GM19043 (cell line): ENCODE measurements at regions not wholly inside any gene's neighbourhood (a gene's known extent, or its start where the extent isn't known, plus 50 kb on each side); places are given as distances from the start of the nearest gene placed in this dataset.
"Not testable (repeated sequence)": the region's sequence is repeated elsewhere in the genome, so short reads cannot be mapped to it uniquely, and the experiment has no call there.

Experiments used
- ATAC-seq: cut with Tn5 transposase; IDR thresholded peaks from one replicate; pipeline ENCODE4 v1.9.1; 2021; ENCODE audit warnings: low read depth; ENCODE audit not compliant: unreplicated experiment

GRCh38 chr16:52312716-52313115 is 234.2 kb downstream of the TOX3 start:
- no peak for ATAC-seq

- no peak for ATAC-seq
Observed at GRCh38 chr16:52309446-52310416, 237.2 kb downstream of the TOX3 start.

- ATAC-seq: no peak
Observed at GRCh38 chr16:52308051-52308450, 238.9 kb downstream of the TOX3 start.

DNA sequence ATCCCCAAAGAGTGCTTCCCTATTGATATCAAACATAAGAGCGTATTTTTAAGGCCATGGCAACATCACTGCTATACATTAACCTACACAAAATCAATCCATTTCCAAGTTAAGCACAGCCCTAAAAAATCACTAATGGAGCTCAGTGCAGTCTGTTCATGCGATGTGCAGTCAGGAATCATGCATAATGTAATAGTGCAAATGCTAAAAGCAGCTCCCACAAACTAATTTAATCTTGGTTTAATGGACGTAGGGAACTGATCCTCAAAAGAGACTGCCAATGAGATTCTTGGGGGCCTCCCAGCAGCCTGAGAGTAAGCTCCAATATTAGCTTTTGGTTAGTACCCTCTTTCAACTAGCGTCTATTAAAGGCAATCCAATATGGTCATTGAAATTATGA is 245.9 kb downstream of the TOX3 start:
- ATAC-seq: no peak

DNA sequence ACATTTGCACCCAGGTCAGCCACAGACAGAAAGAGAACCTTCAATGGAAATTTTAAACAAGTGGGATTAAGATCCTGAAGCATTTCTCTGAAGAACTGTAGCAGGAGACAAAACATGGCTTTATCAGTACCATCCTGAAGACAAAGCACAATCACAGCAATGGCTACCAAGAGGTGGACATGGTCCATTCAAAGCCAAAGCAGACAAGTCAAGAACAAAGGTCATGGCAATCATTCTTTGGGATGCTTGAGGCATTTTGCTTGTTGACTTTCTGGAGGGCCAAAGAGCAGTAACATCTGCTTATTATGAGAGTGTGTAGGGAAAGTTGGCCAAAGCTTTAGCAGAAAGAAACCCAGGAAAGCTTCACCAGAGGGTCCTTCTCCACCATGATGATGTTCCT is 248.2 kb downstream of the TOX3 start:
- ATAC-seq: no peak

DNA sequence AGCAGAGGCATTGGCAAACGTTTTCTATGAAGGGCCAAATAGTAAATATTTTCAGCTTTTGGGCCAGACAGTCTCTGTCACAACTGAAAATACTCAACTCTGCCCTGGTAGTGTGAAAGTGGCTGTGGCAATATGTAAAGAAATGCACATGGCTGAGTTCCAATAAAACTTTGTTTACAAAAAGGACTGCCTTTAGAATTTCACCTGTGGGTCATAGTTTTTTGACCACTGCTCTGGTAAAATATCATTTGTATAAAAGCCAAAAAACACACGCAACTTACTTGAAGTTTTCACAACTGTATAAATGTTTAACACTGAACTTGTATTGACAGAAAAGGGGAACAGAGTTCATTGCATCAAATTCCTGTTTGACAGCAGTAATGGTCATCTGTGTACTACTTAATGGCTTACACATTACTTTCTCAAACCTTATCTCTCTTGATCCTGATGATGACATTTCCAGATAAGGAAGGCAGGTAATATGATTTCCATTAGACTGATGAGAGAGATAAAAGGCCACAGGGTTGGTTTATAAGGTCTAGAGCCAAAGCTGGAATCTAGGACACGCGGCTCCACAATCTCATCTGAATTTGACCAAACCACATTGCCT is 250.1 kb downstream of the TOX3 start:
- not testable (repeated sequence) for ATAC-seq

GRCh38 chr16:52296076-52296475 is 250.9 kb downstream of the TOX3 start:
- no peak for ATAC-seq

DNA sequence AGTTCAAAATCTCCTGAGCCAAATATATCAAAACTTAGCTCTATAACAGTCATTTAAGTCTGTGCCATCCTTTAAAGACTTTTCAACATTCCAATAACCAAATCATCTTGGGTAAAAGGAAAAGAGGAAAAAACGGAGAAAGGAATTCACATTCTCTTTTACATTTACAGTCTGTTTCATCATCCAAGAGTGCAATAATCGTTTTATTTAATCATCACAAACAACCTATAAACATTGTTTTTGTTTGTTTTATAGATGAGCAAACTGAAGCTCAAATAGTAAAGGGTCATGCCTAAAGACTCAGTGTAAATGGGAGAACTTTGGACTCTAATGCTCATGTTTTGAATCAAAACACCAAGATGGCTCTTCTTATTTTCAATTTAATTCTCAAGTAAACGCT is 252.3 kb downstream of the TOX3 start:
- no peak for ATAC-seq

- no peak for ATAC-seq
Observed at GRCh38 chr16:52293204-52293603, 253.7 kb downstream of the TOX3 start.

- no peak for ATAC-seq
Observed at GRCh38 chr16:52283584-52284375, 263.2 kb downstream of the TOX3 start.

GRCh38 chr16:52283018-52283417 is 263.9 kb downstream of the TOX3 start:
- ATAC-seq: no peak

GRCh38 chr16:52280086-52280485 is 266.9 kb downstream of the TOX3 start:
- no peak for ATAC-seq

DNA sequence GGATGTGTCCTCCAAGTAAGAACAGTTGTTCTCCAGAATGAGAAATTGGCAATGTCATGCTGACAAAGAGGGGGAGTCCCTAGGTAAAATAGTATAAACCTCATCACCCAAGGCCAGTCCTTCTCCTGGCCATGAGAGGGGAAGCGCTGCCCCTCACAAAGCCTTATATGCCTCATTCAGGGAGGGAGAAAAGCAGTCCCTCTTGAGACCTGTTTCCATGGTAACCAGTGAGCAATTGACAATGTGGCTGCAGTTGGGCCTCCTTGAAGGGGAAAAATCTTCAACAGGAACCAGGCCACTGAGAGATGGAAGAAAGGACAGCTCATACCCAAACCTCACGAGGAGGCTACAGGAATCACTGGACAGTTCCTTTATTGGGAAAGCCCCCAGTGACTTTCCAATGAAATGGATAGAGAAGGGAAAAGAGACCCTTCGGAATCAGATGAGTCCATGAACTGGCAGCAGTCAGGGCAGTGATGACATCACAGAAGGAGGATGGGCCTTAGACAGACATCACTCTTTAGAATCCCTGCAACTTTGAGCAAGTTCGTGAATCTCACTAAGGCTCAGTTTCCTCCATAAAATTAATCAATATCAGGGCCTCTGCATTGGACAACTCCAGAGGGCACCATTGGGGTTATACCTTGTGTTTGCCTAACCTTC is 275.7 kb downstream of the TOX3 start:
- ATAC-seq: no peak

GRCh38 chr16:52265446-52265861 is 281.5 kb downstream of the TOX3 start:
- no peak for ATAC-seq

- ATAC-seq: no peak
Observed at GRCh38 chr16:52257534-52257933, 289.4 kb downstream of the TOX3 start.

- no peak for ATAC-seq
Observed at GRCh38 chr16:52256310-52257078, 290.4 kb downstream of the TOX3 start.

DNA sequence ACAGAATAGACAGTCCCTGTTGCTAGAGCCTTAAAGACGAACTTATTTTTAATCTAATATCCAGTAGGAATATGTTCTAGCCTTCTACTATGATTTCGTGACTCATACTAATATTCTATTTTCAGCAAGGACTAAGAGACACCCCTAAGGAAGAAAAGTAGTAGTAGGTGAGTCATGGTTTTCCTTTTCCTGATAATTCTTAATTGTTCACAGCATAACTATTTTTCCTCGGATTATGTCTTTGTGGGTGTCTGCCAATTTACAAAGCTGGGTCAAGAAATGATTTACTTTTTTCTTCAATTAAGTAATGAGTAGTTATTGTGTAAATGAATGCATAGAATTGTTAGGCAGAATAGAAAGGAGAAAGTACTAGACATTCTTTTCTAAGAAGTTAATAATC is 292.2 kb downstream of the TOX3 start:
- no peak for ATAC-seq

DNA sequence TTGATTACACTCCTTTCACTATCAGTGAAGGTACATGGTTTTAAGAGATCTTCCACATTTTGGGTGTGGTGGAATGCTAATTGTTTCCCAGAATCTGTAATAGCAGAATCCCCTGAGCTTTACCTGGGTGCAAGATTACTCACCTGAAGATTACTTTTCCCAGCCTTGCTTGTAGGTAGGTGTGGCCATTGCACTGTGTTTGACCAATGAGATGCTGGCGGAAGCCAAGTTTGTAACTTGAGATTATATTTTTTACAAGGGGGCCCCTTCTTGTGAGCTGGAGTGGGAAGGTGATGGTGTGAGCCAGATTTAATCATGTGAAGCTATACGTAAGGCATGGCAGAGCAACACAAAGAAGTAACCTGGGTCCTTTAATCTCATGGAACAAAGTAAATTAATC is 294.3 kb downstream of the TOX3 start:
- no peak for ATAC-seq

DNA sequence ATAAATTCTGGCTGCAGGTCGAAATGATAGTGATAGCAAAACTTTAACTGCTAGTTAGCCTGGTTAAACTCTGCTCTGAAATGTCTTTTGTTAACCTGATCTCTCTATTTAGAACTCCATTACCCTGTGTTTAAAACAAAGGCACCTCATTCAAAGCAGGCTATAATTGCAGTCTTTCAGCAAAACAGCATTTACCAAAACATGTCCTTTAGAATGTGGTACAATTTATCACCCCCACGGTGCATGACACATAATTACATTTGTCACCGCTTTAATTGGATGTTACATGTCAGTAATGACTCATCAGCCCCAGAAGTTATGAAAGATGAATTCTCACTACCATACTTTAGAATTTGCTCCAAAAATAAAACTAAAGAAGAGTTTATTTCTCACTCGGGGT is 295.4 kb downstream of the TOX3 start:
- ATAC-seq: no peak

- no peak for ATAC-seq
Observed at GRCh38 chr16:52247737-52248136, 299.2 kb downstream of the TOX3 start.
